HepG2 (cell line): ENCODE measurements at regions not wholly inside any gene's neighbourhood (a gene's known extent, or its start where the extent isn't known, plus 50 kb on each side); places are given as distances from the start of the nearest gene placed in this dataset.

Experiments used
- ETV6 ChIP-seq: sonication (generic); formaldehyde crosslinking; conservative IDR thresholded peaks from 2 replicates; pipeline ENCODE4 v1.4.0; 2020; ENCODE audit warnings: missing genetic modification reagents
- FOXA3 ChIP-seq: IDR thresholded peaks from 2 replicates; pipeline ENCODE4 v1.6.1; 2016; ENCODE audit warnings: missing genetic modification reagents, missing compliant biosample characterization
- GTF2F1 ChIP-seq: fragments of 150-350 bp; IDR thresholded peaks from 2 replicates; pipeline ENCODE4 v1.6.1; 2014; ENCODE audit warnings: low read length
- PITX1 ChIP-seq: sonication (generic); formaldehyde crosslinking; IDR thresholded peaks from 2 replicates; pipeline ENCODE4 v1.5.1; 2020; ENCODE audit warnings: mild to moderate bottlenecking, missing genetic modification reagents
- PRDM4 ChIP-seq: sonication (generic); formaldehyde crosslinking; IDR thresholded peaks from 2 replicates; pipeline ENCODE4 v1.9.0; 2021; ENCODE audit warnings: missing genetic modification reagents, borderline replicate concordance
- TRIM22 ChIP-seq: fragments of 450-650 bp; IDR thresholded peaks from 2 replicates; pipeline ENCODE4 v1.6.1; 2017
- YY1 ChIP-seq: IDR thresholded peaks from 2 replicates; pipeline ENCODE4 v1.6.1; 2011; ENCODE audit warnings: low read length, low read depth, moderate library complexity, mild to moderate bottlenecking; ENCODE audit not compliant: insufficient read depth, insufficient replicate concordance
- ZNF274 ChIP-seq: sonication (generic); formaldehyde crosslinking; IDR thresholded peaks from 2 replicates; pipeline ENCODE4 v1.5.1; 2020; ENCODE audit warnings: mild to moderate bottlenecking, missing genetic modification reagents
- ZNF776 ChIP-seq: sonication (generic); formaldehyde crosslinking; IDR thresholded peaks from 2 replicates; pipeline ENCODE4 v1.4.0; 2020; ENCODE audit warnings: mild to moderate bottlenecking, missing genetic modification reagents

- no peak for TF ChIP-seq ZNF776 (CRISPR knock-in tag)
- TF ChIP-seq ETV6 (CRISPR knock-in tag), result no peak
- no peak for TF ChIP-seq PITX1 (CRISPR knock-in tag)
- TF ChIP-seq YY1, result no peak
- TF ChIP-seq TRIM22, result no peak
- no peak for TF ChIP-seq PRDM4 (CRISPR knock-in tag)
- no peak for TF ChIP-seq GTF2F1
- no peak for TF ChIP-seq ZNF274 (CRISPR knock-in tag)
- TF ChIP-seq FOXA3, result no peak
Measured at GRCh38 chr20:24353135-24353690, 116.2 kb upstream of the SYNDIG1 start.
